Mucosa of descending colon (tissue), 3 donors: ENCODE measurements at regions not wholly inside any gene's neighbourhood (a gene's known extent, or its start where the extent isn't known, plus 50 kb on each side); places are given as distances from the start of the nearest gene placed in this dataset.

ENCODE experiments used
- ATAC-seq: fragments of 200-7000 bp; cut with Tn5 transposase; one replicate; pipeline ENCODE4 v1.9.1; 2020; ENCODE audit warnings: mild to moderate bottlenecking, moderate library complexity
- DNase-seq, 3 donors: peaks; one replicate each; pipeline ENCODE4 v3.0.0-alpha.2; 2020
- H3K36me3 ChIP-seq: fragments of 200-600 bp; one replicate; pipeline ENCODE4 v1.8.0; 2021; ENCODE audit warnings: low read depth, mild to moderate bottlenecking
- H3K4me1 ChIP-seq: fragments of 200-600 bp; one replicate; pipeline ENCODE4 v1.8.0; 2021; ENCODE audit warnings: low read depth, mild to moderate bottlenecking
- H3K4me3 ChIP-seq: fragments of 200-600 bp; one replicate; pipeline ENCODE4 v1.8.0; 2021; ENCODE audit warnings: mild to moderate bottlenecking
- H3K9me3 ChIP-seq: fragments of 200-600 bp; one replicate; pipeline ENCODE4 v1.8.0; 2021; ENCODE audit warnings: mild to moderate bottlenecking
- intact Hi-C, 2 donors: fragments of 100-400 bp; cut with DNase I in 1 of 2; cut with micrococcal nuclease in 1 of 2; formaldehyde crosslinking; loops; one replicate each; pipeline versions ENCODE4 v1.11.0 to v1.11.1; 2022; cut with DNase I, micrococcal nuclease
- TF ChIP-seq, protein P1 (sequence below): fragments of 200-600 bp; IDR thresholded peaks from one replicate; pipeline ENCODE4 v1.8.0; 2022; ENCODE audit warnings: antibody characterized with exemption, mild to moderate bottlenecking
- donor health status: DM: no; HTN: no; CAD: no; lungs with moderate emphysema.
- donor health status: DM: no; HTN: no; CAD: no.
- donor health status: DM: no; HTN: yes; CAD: no.

DNA sequence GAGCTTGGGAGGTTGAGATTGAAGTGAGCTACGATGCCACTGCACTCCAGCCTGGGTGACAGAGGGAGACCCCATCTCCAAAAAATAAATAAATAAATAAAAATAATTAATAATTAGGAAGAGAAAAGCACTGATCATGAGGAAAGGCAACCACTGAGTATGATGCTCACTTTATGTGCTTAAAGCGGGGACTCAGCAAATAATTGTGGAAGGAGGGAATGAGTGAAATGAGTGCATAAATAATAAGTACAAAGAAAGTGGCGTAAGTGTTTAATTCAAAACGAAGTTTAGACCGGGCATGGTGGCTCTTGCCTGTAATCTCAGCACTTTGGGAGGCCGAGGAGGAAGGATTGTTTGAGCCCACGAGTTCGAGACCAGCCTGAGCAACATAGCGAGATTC is 94.9 kb upstream of the MKLN1 start:
- no peak for ATAC-seq
- TF ChIP-seq, protein P1, sequence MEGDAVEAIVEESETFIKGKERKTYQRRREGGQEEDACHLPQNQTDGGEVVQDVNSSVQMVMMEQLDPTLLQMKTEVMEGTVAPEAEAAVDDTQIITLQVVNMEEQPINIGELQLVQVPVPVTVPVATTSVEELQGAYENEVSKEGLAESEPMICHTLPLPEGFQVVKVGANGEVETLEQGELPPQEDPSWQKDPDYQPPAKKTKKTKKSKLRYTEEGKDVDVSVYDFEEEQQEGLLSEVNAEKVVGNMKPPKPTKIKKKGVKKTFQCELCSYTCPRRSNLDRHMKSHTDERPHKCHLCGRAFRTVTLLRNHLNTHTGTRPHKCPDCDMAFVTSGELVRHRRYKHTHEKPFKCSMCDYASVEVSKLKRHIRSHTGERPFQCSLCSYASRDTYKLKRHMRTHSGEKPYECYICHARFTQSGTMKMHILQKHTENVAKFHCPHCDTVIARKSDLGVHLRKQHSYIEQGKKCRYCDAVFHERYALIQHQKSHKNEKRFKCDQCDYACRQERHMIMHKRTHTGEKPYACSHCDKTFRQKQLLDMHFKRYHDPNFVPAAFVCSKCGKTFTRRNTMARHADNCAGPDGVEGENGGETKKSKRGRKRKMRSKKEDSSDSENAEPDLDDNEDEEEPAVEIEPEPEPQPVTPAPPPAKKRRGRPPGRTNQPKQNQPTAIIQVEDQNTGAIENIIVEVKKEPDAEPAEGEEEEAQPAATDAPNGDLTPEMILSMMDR, result no peak
- H3K9me3 ChIP-seq, result no peaks in the 10 kb centered on the region
- H3K36me3 ChIP-seq, result no peaks in the 10 kb centered on the region
- H3K4me1 ChIP-seq, result no peaks in the 10 kb centered on the region
- intact Hi-C loops, result no loop called here
- no peak overlapping the region for H3K4me3 ChIP-seq
- DNase-seq, result no peak

DNA sequence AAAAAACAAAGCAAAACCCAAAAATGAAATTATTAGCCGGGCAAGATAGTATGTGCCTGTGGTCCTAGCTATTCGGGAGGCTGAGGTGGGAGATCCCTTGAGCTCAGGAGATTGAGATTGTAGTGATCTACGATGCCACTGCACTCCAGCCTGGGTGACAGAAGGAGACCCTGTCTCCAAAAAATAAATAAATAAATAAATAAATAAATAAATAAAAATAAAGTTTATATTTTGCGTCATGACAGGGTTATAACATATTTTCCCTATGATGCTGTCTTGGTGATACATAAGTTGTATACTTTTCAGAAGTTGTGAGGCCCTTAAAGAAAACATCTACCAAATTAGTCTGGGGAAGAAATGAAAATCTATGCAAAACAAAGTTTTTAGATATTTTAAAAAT is 94.5 kb upstream of the MKLN1 start:
- DNase-seq, result no peak
- Histone ChIP-seq H3K36me3 (no peaks in the 10 kb centered on the region), H3K9me3 (no peaks in the 10 kb centered on the region), H3K4me3 (no peak overlapping the region), H3K4me1 (no peaks in the 10 kb centered on the region)
- TF ChIP-seq, protein P1, result no peak
- intact Hi-C loops, result no loop called here
- no peak for ATAC-seq

DNA sequence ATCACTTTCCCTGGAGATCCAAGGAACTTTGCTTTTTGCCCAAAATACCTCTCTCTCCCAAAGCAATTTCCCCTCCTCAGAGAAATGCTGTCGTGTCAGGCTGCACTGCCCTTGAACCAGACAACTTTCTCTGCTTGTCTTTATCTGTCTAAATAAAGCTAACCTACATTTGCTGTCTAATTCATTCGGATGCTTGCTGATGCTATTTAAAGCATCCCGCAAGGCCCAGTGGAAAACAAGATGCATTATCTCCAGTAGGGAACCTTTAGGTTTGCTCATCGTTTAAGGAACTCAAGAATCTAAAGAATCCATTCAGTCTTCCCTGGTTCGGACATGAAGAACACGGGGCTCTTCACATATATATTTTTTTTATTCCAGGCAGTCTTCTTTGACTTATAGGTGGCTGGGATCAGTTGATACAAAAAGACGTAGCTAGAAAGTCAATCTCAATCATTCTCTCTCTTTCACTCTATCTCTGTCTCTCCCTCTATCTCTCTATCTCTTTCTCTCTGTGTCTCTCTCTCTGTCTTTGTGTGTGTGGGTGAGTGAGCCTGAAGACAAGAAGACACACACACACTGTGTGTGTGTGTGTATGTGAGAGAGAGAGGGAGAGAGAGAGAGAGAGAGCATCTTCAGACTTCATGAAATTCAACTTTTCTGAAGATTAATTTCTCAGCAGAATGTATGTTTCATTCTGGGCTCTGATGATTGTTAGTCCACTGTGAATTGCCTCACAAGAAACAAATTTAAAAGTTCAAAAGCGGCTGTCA is 92.8 kb upstream of the MKLN1 start:
- Histone ChIP-seq H3K4me1 (no peaks in the 10 kb centered on the region), H3K4me3 (no peak overlapping the region), H3K9me3 (no peaks in the 10 kb centered on the region), H3K36me3 (no peaks in the 10 kb centered on the region)
- ATAC-seq, result no peak
- TF ChIP-seq, protein P1, result no peak
- intact Hi-C loops, result no loop called here
- no peak for DNase-seq

- ATAC-seq (peak; percentile 69), DNase-seq (peak in 1 of 3 donors; percentile 34)
- Histone ChIP-seq H3K36me3 (no peaks in the 10 kb centered on the region), H3K4me3 (no peak overlapping the region), H3K9me3 (no peaks in the 10 kb centered on the region), H3K4me1 (no peaks in the 10 kb centered on the region)
- TF ChIP-seq, protein P1, result no peak
- intact Hi-C loops, result no loop called here
Measured at GRCh38 chr7:131235489-131236317, 92.0 kb upstream of the MKLN1 start.

DNA sequence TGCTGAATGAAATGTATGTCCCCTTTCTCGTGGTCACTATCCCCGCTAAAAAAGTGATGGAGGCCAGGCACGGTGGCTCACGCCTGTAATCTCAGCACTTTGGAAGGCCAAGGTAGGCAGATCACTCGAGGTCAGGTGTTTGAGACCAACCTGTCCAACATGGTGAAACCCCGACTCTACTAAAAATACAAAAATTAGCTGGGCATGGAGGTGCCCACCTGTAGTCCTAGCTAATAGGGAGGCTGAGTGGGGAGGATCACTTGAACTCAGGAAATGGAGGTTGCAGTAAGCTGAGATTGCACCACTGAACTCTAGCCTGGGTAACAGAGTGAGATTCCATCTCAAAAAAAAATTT is 91.4 kb upstream of the MKLN1 start:
- ATAC-seq (no peak), DNase-seq (no peak)
- Histone ChIP-seq H3K4me1 (no peaks in the 10 kb centered on the region), H3K9me3 (no peaks in the 10 kb centered on the region), H3K4me3 (no peak overlapping the region), H3K36me3 (no peaks in the 10 kb centered on the region)
- intact Hi-C loops, result no loop called here
- TF ChIP-seq, protein P1, result no peak
